GM18505 (cell line): ENCODE measurements at regions not wholly inside any gene's neighbourhood (a gene's known extent, or its start where the extent isn't known, plus 50 kb on each side); places are given as distances from the start of the nearest gene placed in this dataset.

Source experiments
- ATAC-seq: cut with Tn5 transposase; IDR thresholded peaks from one replicate; pipeline ENCODE4 v1.9.1; 2021; ENCODE audit not compliant: unreplicated experiment
- POLR2A ChIP-seq: IDR thresholded peaks from 4 replicates; pipeline ENCODE4 v1.6.1; 2011; ENCODE audit warnings: borderline replicate concordance; ENCODE audit not compliant: insufficient read depth, insufficient read length; ENCODE audit errors: extremely low read depth

DNA sequence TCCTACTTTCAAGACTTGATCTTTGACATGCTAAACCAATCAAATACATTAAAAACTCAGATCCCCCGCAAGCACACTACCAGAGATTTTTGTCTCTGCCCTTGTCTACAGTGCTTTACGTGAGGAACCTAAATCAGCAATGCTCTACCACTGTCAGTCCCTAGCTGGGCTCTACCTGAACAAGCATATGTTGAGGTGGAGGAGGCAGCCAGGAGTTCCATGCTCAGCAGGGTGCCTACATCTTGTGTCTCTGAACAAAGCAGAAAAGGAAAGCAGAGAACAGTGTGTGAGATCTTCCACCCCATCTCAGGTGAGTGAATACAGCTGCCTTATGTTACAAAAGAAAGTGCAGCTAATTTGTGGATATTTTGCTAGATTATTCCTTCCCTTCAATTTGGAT lies 255.0 kb downstream of the NDUFS4 start:
- no peak for ATAC-seq
- TF ChIP-seq POLR2A: no peak

DNA sequence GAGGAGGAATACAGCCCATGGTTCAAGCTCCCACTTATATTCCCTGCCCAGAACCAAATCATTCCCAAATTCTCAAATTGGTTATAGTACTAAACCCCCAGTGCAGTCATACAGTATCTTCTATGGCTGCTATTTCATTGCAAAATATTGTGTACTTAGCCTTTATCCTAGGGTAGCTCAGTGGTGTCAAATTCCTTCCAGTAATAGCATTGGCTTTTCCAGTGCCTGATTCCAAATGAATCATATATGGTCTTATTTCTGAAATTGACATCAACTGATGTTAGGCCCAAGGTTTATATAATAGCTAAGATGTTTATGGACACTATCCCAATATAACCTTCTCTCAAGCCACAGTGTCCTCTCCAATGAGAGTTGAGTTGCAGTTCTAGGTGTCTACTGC lies 256.7 kb downstream of the NDUFS4 start:
- ATAC-seq: no peak
- TF ChIP-seq POLR2A: no peak

DNA sequence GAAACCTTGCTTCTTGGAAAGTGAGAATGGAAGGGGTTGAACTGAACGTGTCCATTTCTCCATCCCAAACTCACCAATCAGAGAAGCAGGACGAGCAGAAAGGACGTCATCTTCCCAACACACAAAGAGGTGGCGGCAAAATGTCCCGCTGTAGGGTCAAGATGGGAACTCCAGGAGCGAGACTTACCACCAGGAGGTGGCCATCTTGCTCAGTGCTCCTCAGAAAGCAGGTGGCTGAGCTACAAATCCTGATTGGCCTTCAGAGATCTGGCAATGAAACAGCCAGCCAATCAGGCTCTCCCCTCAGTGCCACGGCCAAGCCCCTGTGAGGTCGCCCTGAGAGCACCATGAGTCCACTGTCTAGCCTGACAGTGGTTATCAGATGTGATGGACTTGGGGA lies 259.0 kb downstream of the NDUFS4 start:
- TF ChIP-seq POLR2A: no peak
- no peak for ATAC-seq

DNA sequence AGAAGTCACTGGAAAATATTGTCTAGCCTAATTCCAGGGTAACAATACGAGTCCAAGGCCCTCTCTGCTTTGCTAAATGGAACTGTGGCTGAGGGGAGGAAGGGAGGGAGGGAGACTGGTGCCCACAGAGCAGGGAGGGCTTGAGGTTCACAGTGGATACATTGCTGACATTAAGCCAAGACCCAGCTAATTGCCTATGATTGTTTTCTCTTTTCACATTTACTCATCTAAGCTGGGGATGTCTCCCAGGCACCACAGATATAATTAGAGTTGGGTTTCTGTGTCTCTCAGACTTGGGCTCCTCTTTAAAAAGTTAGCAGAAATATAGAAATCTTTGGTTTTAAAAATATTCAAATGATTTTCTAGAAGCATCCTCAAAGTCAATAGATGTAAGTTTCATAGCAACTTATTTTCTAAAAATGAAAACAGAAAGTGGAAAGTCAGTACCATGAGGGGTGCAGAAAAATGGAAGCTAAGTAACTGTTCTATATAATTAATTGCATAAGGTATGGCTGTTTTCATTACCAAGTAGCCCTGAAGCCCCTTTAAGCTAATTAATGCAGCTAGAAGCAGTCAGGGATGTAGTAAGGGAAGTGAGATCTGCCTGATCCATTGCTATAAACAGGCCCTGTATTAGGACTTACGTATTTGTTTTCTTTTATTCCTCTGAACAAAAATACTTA lies 259.8 kb downstream of the NDUFS4 start:
- TF ChIP-seq POLR2A: no peak
- peak; percentile 46 for ATAC-seq

DNA sequence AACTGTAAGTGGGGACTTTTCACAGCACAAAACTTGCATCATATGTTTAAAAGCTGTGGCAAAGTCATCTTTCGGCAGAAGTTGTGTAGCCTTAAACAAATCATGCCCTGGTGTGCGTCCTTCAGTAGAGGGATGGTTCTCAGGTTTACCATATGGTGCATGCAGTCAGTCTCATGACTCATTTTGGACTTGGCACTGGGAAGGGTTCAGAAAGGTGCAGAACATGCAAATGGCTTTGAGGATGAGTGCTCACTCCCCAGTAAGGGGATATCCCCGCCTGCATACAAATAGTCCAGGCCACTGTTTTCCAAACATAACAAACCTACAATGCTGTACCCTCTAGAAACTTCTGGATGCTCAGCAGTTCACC lies 260.3 kb downstream of the NDUFS4 start:
- TF ChIP-seq POLR2A: no peak
- peak; percentile 85 for ATAC-seq

GRCh38 chr5:53825016-53825415 lies 264.6 kb downstream of the NDUFS4 start:
- no peak for ATAC-seq
- TF ChIP-seq POLR2A: no peak

DNA sequence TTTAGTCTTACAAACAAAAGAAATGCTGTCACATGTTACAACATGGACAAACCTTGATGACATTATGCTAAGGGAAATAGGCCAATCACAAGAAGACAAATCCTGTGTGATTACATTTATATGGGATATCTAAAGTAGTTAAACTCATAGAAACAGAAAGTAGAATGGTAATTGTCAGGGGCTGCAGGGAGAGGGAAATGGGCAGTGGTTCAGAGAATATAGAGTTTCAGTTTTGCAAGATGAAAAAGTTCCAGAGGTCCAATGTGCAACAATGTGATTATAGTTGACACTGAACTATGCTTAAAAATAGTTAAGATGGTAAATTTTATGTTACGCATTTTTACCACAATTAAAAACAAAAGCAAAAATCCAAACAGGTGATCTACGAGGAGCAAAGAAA lies 265.5 kb downstream of the NDUFS4 start:
- ATAC-seq: no peak
- no peak for TF ChIP-seq POLR2A

- TF ChIP-seq POLR2A: no peak
- no peak for ATAC-seq
Observed at GRCh38 chr5:53826504-53826903, 266.1 kb downstream of the NDUFS4 start.

GRCh38 chr5:53827211-53827651 lies 266.8 kb downstream of the NDUFS4 start:
- ATAC-seq: no peak
- no peak for TF ChIP-seq POLR2A

GRCh38 chr5:53831496-53831895 lies 271.1 kb downstream of the NDUFS4 start:
- no peak for TF ChIP-seq POLR2A
- no peak for ATAC-seq
